ENCODE measurements at regions not wholly inside any gene's neighbourhood (a gene's known extent, or its start where the extent isn't known, plus 50 kb on each side); places are given as distances from the start of the nearest gene placed in this dataset.
"Not testable (repeated sequence)": the region's sequence is repeated elsewhere in the genome, so short reads cannot be mapped to it uniquely, and the experiment has no call there.

DNA sequence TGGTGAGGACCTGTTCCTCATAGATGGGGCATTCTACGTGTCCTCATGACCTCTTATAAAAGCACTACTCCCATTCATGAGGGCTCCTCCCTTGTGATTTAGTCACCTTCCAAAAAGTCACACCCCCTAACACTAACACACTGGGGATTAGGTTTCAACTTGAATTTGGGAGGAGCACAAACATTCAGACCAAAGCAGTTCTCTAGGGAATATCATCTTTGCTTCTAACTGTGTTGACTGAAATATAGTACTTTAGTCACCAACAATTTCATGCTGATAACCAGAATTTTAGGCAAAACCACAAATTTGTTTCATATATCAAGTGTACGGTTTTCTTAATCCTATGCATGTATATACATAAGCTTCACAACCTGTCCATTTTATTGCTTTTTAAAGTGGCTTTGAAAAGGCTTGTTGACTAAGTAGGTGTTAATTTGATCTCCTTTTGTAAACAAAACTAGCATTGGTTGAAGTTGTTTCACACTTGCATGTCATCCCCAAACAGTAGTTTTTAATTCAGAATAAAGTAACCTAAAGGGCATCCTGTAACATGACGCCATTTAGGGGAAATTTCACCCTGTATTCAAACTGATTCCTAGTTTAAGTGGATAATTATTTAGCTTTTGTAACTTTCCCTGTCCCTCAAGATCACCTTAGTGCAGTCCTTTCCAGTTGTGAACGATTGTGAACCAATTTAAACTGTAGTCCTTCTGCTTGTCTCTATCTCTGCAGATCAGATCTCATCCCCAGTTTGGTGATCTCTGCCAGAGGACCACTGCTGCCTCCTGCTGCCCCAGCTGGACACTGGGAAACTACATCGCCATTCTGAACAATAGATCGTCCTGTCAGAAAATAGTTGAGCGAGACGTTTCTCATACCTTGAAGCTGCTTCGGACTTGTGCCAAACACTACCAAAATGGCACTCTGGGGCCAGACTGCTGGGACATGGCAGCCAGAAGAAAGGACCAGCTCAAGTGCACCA lies 141.1 kb downstream of the TLR5 start:
- DNase-seq = no peak

DNA sequence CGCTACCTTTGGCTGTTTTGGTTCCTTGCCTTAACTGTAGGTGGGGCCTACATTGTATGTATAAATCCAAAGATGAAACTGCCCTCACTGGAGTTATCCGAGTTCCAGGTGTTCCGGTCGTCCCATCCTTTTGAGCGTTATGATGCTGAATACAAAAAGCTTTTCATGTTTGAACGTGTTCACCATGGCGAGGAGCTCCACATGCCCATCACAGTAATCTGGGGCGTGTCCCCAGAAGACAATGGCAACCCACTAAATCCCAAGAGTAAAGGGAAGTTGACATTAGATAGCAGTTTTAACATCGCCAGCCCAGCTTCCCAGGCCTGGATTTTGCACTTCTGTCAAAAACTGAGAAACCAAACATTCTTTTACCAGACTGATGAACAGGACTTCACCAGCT lies 139.5 kb downstream of the TLR5 start:
- DNase-seq = no peak

DNA sequence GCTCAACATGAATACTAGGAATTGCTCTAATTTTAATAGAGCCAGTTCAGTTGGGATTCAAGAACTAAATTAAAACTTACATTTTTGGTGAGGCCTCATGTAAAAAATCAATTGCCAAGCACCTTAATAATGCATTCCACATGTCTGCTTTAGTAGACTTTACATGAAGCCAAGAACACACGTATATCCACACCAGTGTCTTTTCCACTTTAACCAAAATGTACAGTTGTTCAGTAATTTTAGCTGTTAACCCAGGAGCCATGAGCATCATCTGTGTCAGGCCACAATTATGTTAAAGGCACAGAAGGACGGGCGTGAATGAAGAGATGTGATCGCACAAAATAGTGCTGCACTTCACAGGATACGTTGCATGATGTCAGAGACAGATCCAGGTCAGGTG lies 136.7 kb downstream of the TLR5 start:
- no peak for DNase-seq

DNA sequence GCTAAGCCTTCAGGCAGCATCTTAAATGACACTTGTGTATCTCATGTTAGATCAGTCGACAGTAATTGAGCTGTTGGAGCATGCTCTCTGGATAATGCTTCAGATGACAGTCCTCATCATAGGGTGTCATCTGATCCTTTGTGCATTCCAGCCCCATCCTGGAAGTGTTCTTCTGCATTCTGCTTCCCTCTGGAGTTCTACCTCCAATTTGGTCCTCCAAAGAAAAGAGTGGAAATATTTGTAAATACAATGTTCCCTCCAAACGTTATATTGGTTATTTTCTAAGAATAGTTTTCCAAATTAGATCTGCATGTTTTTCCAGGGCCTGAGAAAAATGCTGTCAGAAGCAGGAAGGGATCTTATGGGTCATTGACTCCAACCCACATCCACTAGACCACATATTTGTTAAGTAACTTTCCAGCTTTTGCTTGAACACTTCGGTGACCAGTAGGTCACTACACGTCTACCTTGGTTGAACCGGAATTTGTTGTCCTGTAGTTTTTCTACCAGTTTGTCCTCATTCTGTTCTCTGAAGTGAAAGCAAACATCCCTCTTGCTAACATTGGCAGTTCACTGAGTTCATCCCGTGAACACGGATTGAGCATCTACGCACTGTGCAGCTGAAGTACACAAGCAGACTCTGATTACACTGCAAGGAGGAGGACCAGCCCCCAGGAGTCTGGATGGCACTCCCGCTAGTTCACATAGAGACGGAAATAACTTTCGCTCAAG lies 136.0 kb downstream of the TLR5 start:
- no peak for DNase-seq

DNA sequence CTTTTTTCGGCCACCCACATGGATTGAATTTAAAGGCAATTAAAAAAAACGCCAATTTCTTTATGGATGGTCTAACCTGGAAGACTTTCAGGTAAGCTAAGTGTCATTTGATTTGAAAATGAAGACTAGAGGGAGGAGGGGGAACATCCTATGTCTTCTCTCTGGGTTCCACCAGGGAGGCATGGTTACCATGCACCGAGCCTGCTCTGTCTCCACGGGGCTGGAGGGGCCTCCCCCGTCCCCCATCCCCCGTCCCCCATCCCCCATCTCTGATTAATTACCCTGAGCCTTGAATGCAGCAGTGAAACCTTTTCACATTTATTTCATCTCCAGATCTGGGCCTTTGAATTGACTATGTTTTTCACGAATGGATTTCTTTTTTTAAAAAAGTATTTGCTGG lies 135.1 kb downstream of the TLR5 start:
- no peak for DNase-seq

DNA sequence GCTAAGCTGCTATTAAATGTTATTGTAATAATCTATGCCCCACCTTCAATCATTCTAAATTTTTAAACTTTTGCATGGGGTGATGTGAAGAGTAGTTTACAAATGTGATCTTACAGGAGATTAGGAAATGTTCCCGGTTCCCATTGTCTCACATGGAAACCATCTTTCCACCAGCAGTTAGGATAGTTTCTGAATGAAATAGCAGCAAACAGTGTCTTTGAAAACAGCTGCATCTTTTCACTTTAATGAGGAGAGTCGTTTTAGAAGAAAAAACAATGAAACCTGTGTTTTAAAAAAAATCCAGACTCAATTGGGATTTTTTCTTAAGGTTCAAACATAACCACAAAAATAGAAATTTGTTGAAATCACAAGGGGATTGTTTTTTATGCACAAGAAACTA lies 134.2 kb downstream of the TLR5 start:
- DNase-seq = no peak

DNA sequence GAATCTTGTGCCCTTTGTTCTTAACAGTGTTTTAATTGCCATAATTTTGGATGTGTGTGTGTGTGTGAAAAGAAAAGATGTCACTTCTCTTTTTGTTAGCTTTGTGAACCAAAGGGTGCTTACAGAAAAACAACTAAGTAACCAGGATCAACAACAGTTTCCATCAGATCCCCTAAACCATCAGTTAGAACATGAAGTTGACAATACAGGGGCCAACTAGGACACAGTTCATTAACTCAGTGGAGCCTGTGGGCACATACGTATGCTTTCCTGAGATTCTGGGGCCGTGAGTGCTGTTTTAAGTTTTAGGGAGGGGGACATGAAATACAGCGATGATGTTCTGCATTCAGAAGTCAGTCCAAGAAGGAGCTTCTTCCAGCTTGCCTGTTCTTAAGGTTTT lies 133.6 kb downstream of the TLR5 start:
- DNase-seq = no peak

DNA sequence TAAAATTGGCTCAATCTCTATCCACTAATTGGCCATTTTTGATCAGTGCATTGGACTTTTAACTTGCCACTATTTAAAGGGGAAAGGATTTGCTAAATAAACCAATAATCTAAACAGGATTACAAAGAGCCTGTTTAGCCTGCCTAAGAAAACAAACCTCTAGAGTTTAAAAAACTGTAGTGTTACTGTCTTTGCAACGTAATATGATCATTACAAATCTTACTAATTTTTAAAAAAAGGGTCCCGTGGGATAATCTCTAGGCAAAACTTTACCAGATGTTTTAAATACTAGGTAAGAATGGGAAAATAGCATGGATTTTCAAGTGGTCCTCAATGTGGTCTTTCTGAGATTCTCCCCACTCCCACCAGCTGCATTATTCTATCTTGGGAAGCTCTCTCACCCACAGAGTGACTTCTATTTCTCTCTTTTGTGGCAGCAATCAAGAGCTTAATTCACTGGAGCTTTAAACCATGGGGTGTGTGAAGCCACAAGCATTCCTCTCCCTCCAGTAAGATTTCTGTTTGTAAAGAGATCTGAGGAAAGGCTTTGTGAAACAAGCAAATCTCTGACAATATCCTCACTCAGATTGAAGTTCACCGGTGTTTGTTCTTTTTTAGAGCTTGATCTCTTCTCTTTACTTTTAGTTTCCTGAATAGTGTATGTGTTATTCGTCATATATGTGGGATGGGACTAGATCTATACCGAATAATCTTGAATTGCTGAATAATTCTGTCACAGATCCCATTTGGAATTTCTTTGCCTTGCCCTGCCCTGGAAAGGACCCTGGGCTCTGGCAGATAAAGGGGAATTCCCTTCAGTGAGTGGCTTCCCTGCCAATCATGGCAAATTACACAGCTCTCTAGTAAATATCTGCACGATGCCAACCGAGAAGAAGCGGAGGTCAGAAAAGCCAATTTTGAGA lies 132.2 kb downstream of the TLR5 start:
- no peak for DNase-seq

DNA sequence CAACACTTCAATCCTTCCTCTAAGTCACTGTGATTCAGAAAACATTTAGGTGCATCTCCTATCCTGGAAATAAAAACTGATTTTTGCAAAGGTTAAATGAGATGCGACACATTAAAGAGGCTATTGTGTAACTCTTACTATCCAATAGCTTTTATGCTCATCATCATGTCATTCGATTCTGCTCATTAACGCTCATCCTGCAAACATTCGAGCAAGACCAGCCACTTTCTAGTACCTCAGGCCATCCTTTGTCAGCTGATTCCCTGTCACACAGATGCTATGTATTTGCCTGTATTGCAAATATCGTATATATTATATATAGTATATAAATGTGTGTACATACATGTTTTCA lies 131.6 kb downstream of the TLR5 start:
- DNase-seq = no peak

DNA sequence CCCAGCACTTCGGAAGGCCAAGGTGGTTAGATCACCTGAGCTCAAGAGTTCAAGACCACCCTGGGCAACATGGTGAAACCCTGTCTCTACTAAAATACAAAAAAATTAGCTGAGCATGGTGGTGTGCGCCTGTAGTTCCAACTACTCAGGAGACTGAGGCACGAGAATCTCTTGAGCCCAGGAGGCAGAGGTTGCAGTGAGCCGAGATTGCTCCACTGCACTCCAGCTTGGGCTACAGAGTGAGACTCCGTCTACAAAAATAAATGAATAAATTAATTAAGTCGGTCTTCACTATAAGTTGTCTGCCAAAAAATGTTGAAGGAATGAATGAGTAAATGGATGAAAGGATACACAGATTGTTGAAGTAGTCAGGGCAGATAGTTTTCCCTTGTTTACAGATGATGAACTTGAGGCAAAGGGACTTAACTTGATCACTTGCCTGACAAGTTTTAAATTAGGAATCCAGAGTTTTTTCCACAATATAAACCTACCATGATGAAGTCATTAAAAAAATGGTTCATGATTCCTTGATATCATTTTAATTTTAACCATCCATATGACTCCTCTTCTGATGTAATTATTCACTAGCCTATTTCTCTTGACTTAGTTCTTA lies 130.8 kb downstream of the TLR5 start:
- DNase-seq = no peak

DNA sequence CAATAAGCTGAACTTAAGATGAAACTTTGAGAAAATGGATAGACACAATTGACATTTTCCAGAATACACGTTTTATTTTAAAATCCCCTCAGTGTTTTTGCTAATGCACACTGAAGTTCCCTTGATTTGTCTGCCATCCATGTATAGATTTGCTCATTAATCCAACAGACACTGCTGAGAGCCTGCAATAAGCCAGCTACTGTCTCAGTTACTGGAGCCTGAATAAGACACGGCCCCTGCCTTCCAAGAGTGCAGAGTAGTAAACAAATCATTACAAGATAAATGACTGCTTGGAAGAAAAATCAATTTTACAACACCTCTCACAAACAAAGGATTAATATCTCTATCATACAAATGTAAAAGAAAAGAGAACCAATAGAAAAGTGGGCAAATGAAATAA lies 130.1 kb downstream of the TLR5 start:
- no peak for DNase-seq

DNA sequence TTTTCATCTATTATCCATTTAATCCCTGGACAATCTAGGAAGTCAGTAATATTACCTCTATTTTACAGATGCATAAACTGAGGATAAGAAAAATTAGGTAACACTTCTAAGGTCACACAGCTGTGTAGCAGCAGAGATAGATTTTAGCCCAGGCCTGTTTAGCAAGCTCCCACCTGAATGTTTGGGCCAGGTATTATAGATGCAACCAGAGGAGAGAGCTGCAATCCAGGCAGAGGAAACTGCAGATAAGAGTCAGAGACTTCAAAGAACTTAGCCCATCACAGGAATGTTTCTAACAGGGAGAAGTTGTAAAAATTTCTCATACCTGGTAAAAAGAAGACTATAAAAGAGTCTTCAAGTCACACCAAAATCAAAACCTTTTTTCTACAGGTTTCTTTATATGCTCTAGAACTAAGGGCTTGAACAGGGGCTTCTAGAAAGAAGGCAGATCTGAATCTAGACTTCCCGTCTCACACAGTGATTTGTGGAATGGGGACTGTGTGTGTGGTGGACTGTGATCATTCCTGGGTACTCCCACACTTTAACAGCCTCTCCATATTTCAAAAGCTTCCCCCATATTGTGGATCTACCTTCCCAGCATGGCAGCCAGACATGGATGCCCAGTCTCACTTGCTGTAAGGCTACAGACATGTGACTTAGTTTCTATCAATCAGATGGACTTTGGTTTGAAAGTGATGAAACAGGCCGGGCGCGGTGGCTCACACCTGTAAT lies 128.7 kb downstream of the TLR5 start:
- no peak for DNase-seq

DNA sequence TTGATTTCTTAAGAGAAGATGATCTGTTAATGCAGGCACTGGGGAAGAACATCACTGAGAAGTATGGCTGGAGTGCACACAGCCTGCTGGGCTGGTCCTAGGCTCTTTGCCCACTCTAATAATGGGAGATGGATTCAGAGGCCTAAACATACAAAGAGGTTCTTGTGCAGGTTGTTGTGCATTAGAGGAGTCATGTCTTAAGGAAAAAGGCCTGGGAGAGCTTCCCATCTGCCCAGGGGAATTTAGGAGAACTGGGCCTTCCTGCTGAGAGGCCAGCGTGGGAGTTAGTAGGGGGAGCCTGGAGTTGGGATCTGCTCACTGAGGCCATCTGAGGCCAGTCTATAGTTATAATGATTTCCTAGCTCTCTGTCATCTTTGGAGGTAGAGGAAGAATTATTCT lies 126.7 kb downstream of the TLR5 start:
- no peak for DNase-seq

DNA sequence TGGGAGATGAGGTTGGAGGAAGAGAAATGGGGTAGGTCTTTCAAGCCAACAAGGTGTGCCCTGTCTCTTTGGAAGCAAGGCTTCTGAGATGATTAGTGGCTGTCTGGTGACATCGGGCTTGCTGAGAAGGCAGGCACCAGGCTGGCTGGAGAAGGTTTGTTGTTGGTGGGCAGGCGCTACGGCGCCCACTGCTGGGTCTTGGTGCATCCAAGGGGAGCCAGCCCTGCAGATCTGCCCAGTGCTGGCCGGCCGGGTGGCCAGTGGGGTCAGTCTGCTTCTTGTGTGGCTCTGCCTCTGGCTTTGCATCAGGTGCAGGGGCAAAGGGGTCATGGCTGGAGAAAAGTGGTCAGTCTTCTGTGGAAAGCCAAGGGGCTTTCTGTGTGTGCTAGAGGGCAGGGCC lies 126.2 kb downstream of the TLR5 start:
- DNase-seq = no peak

DNA sequence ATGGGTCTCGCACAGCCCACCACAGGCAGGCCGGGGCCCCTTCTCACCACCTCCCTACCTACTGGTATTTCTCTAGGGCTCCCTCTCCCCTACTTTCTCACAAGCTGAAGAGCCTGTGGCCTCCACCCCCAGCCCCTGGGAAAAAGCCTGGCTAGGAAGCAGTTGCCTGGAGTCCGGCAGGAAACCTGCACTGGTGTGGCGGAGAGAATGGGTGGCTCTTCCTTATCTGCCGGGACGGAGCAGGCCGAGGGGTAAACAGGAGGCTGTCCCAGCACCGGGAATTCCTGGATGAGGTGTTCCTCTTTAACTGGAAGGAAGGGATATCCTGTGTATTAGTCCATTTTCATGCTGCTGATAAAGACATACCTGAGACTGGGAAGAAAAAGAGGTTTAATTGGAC lies 125.8 kb downstream of the TLR5 start:
- no peak for DNase-seq

DNA sequence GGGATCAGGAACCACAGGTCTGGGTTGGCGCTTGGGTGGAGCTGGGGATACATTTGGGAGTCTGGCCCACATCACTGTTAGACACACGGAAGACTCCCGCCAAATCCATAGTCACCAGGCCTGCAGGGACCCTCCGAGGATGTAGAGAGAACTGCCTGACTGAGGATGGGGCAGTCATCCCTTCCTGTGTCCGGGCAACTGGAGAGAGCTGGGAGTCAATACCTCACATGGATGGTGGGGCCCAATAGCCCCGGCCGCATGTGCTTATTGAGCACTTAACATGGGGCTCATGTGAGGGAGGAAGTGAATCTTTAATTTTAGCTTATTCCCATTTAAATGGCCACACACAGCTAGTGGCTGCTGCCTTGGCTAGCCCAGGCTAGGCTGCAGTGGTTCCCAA lies 124.5 kb downstream of the TLR5 start:
- DNase-seq = no peak

DNA sequence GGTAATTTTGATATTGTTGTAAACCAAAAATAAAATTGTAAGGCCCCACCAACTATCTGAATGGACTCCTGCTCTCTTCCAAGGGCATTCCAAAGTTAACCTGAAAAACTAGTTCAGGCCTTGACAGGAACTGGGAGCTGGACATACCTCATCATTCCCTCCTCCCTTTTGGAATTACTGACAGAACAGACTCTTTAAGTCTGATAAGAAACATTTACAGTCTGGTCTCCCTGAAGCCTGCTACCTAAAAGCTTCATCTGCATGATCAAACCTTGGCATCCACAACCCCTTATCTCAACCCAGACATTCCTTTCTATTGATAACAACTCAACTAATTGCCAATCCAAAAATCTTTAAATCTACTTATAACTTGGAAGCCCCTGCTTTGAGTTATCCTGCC lies 123.8 kb downstream of the TLR5 start:
- no peak for DNase-seq

DNA sequence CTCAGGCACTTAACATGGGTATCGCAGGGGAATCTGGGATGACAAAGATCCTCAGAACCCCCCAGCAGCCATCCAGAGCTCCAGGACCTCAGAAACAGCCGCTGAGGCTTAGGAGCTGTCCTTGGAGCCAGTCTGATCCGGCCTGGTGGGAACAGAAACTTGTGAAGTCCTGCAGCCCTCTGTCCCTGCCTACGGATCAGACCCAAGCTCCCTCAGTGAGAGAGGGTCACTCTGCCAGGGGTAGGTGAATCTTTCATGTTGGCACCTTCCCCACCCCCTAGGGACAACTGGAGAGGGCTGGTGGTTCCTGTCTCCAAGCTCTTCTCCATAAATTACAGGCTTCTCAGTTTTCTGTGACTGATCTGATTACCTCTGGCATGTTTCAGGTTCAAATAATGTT lies 122.3 kb downstream of the TLR5 start:
- DNase-seq = no peak

DNA sequence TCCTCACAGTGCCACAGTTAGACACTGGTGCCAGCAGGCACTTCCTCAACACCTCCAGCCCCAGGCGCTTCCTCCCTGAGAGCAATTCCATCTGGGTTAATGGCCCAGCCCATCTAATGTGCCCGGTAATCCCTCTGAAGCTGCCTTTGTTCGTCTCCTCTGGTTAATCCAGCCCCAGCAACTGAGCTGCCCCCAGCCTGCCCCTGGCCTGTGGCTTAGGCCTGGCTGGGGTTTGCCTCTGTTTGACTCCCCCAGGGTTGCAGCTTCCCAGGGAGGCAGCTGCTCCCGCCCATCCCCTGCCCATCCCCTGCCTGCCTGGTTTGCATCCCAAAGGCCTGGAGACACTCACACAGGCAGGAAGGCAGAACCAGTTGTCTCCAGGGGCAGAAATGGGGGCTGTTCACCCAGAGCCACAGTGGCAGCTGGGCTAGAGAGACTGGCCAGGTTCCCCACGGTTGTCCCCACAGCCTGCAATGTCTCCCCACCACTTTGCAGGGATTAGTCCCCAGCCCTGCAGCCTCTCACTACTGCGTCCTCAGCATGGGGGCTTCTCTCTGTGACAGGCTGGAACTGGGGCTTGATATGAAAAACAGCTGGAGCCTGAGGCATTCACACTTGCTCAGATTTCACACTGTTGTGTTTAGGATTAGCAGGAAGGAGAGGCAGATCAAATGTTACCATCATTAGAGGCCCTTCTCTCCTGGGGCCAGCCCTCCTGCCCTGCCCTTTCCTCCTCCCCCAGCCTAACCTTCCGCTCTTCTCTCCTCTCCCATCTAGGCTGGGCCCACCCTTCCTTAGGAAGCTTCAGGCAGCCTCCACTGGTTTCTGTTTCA lies 120.2 kb downstream of the TLR5 start:
- no peak for DNase-seq

DNA sequence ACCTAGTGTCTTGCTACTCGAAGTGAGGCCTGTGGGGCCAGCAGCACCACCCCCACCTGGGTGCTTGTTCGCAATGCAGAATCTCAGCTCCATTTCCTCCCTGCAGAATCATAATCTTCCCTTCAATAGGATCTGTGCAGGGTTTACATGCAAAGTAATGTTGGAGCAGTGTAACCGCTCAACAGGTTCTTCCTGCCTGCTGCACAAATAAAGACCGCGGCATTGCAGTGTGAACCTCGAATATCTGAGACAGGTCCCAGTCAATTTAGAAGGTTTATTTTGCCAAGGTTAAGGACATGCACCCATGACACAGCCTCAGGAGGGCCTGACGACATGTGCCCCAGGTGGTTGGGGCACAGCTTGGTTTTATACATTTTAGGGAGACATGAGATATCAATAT lies 119.2 kb downstream of the TLR5 start:
- DNase-seq = no peak

DNA sequence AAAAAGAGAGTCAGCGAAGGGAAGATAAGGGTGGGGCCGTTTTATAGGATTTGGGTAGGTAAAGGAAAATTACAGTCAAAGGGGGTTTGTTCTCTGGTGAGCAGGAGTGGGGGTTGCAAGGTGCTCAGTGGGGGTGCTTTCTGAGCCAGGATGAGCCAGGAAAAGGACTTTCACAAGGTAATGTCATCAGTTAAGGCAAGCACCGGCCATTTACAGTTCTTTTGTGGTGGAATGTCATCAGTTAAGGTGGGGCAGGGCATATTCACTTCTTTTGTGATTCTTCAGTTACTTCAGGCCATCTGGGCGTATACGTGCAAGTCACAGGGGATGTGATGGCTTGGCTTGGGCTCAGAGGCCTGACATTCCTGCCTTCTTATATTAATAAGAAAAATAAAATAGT lies 118.6 kb downstream of the TLR5 start:
- not testable (repeated sequence) for DNase-seq

All from amniotic stem cell (primary cell).